PC-3 (cell line): ENCODE measurements at regions not wholly inside any gene's neighbourhood (a gene's known extent, or its start where the extent isn't known, plus 50 kb on each side); places are given as distances from the start of the nearest gene placed in this dataset.

Experiments
- ATAC-seq: fragments of 200-7000 bp; cut with Tn5 transposase; 2 replicates; pipeline ENCODE4 v1.9.1; 2020; ENCODE audit warnings: mild to moderate bottlenecking, moderate library complexity
- BruUV-seq: library from RNA; stranded (reverse); fragments of 400-500 nt; replicated peaks from 2 replicates; lab custom pipeline; 2021; lab: Mats Ljungman, UMichigan
- CTCF ChIA-PET: fragments of 300-600 bp; sonication (Branson Sonifier 250); formaldehyde crosslinking; loops from one replicate; lab custom pipeline; 2022; ENCODE audit warnings: antibody characterized with exemption; lab: Charles Lee
- POLR2A ChIA-PET: fragments of 300-600 bp; sonication (Branson Sonifier 250); formaldehyde crosslinking; loops from one replicate; lab custom pipeline; 2022; ENCODE audit warnings: antibody characterized with exemption; ENCODE audit not compliant: unreplicated experiment; lab: Charles Lee
- DNase-seq: peaks from one replicate; pipeline ENCODE4 v3.0.0-alpha.2; 2015
- H2AFZ ChIP-seq: fragments of 300-600 bp; sonication (generic); 2 replicates; pipeline ENCODE4 v1.6.0; 2016; ENCODE audit warnings: antibody characterized with exemption, low read length
- H3F3A ChIP-seq: fragments of 300-600 bp; sonication (generic); one replicate; pipeline ENCODE4 v1.6.0; 2017; ENCODE audit warnings: antibody characterized with exemption, low read length, control low read depth, mild to moderate bottlenecking; ENCODE audit not compliant: unreplicated experiment
- H3K27ac ChIP-seq: fragments of 300-600 bp; sonication (generic); 2 replicates; pipeline ENCODE4 v1.5.1; 2016; ENCODE audit warnings: mild to moderate bottlenecking, low read length
- H3K27me3 ChIP-seq: fragments of 300-600 bp; sonication (generic); 2 replicates; pipeline ENCODE4 v1.6.1; 2016; ENCODE audit warnings: low read length, mixed read lengths
- H3K36me3 ChIP-seq: fragments of 300-600 bp; sonication (generic); 2 replicates; pipeline ENCODE4 v1.6.1; 2016; ENCODE audit warnings: low read depth, mixed run types, low read length, mixed read lengths
- H3K4me1 ChIP-seq: fragments of 300-600 bp; sonication (generic); 2 replicates; pipeline ENCODE4 v1.5.1; 2016; ENCODE audit warnings: low read length; ENCODE audit not compliant: insufficient read depth
- H3K4me2 ChIP-seq: fragments of 300-600 bp; sonication (generic); 2 replicates; pipeline ENCODE4 v1.6.0; 2016; ENCODE audit warnings: low read length
- H3K4me3 ChIP-seq: fragments of 300-600 bp; sonication (generic); 2 replicates; pipeline ENCODE4 v1.5.1; 2016; ENCODE audit warnings: mild to moderate bottlenecking, low read length, mixed read lengths
- H3K79me2 ChIP-seq: fragments of 300-600 bp; sonication (generic); 2 replicates; pipeline ENCODE4 v1.6.1; 2017; ENCODE audit warnings: low read length, mixed read lengths
- H3K9ac ChIP-seq: fragments of 300-600 bp; sonication (generic); 2 replicates; pipeline ENCODE4 v1.6.0; 2016; ENCODE audit warnings: mild to moderate bottlenecking, low read length
- H3K9me2 ChIP-seq: fragments of 300-600 bp; sonication (generic); replicated peaks from 2 replicates; pipeline ENCODE4 v1.6.1; 2016; ENCODE audit warnings: mixed run types, low read length, mixed read lengths
- H3K9me3 ChIP-seq: fragments of 300-600 bp; sonication (generic); 2 replicates; pipeline ENCODE4 v1.6.1; 2016; ENCODE audit warnings: low read length, mixed read lengths
- H4K20me1 ChIP-seq: fragments of 300-600 bp; sonication (generic); 2 replicates; pipeline ENCODE4 v1.6.1; 2016; ENCODE audit warnings: low read length, mixed read lengths
- CTCF ChIP-seq: fragments of 300-600 bp; sonication (generic); conservative IDR thresholded peaks from 2 replicates; pipeline ENCODE4 v1.5.1; 2017; ENCODE audit warnings: antibody characterized with exemption, low read depth, mild to moderate bottlenecking, low read length
- EZH2 ChIP-seq: fragments of 300-600 bp; sonication (generic); IDR thresholded peaks from one replicate; pipeline ENCODE4 v1.6.1; 2017; ENCODE audit warnings: antibody characterized with exemption, mild to moderate bottlenecking, low read length; ENCODE audit not compliant: unreplicated experiment
- EZH2phosphoT487 ChIP-seq: fragments of 300-600 bp; sonication (generic); IDR thresholded peaks from 2 replicates; pipeline ENCODE4 v1.6.1; 2018; ENCODE audit warnings: mild to moderate bottlenecking, antibody characterized with exemption, low read length, borderline replicate concordance
- intact Hi-C: fragments of 100-400 bp; cut with micrococcal nuclease; formaldehyde crosslinking; loops from 2 replicates; pipeline ENCODE4 v1.9.0; 2023

- Histone ChIP-seq H3K27me3 (no peaks in the 10 kb centered on the region), H4K20me1 (no peaks in the 10 kb centered on the region), H2AFZ (no peak overlapping the region), H3K4me1 (peaks cover 12% of the 10 kb centered on the region), H3K79me2 (no peaks in the 10 kb centered on the region), H3F3A (no peaks in the 10 kb centered on the region), H3K4me2 (no peak overlapping the region), H3K9me2 (no peaks in the 10 kb centered on the region), H3K9ac (no peak overlapping the region), H3K9me3 (no peaks in the 10 kb centered on the region), H3K27ac (no peak overlapping the region), H3K4me3 (no peak overlapping the region), H3K36me3 (no peaks in the 10 kb centered on the region)
- ChIA-PET POLR2A (no interaction called here), CTCF (no interaction called here)
- ATAC-seq (no peak), DNase-seq (no peak)
- TF ChIP-seq CTCF (no peak), EZH2 (no peak), EZH2phosphoT487 (no peak)
- intact Hi-C loops, result loop anchor here (5.0 to 10.0 kb wide), 3 partner anchors 113 to 370 kb away; no protein-coding TSS in a partner anchor
- no TSS peak for BruUV-seq
Observed at GRCh38 chr4:128565054-128565453, 244.4 kb upstream of the JADE1 start.

- Histone ChIP-seq H3K4me1 (peaks cover 12% of the 10 kb centered on the region), H3K9me2 (no peaks in the 10 kb centered on the region), H3K9ac (no peak overlapping the region), H3F3A (no peaks in the 10 kb centered on the region), H2AFZ (no peak overlapping the region), H3K4me2 (no peak overlapping the region), H3K79me2 (no peaks in the 10 kb centered on the region), H3K4me3 (no peak overlapping the region), H4K20me1 (no peaks in the 10 kb centered on the region), H3K27me3 (no peaks in the 10 kb centered on the region), H3K27ac (no peak overlapping the region), H3K9me3 (no peaks in the 10 kb centered on the region), H3K36me3 (no peaks in the 10 kb centered on the region)
- POLR2A ChIA-PET, result no interaction called here
- BruUV-seq, result no TSS peak
- DNase-seq, result no peak
- intact Hi-C loops, result loop anchor here (10.0 kb wide), 1 partner anchor 369 kb away; no protein-coding TSS in a partner anchor
- CTCF ChIA-PET, result no interaction called here
- no peak for TF ChIP-seq CTCF
- TF ChIP-seq EZH2phosphoT487, result no peak
- no peak for TF ChIP-seq EZH2
- ATAC-seq, result no peak
Observed at GRCh38 chr4:128564081-128564630, 245.3 kb upstream of the JADE1 start.

- no peak overlapping the region for H3K4me3 ChIP-seq
- no peak overlapping the region for H3K4me2 ChIP-seq
- no peaks in the 10 kb centered on the region for H3K4me1 ChIP-seq
- TF ChIP-seq CTCF, result no peak
- TF ChIP-seq EZH2phosphoT487, result no peak
- no peak for TF ChIP-seq EZH2
- no peak overlapping the region for H2AFZ ChIP-seq
- no peaks in the 10 kb centered on the region for H3K9me2 ChIP-seq
- ATAC-seq (no peak), DNase-seq (no peak)
- no peaks in the 10 kb centered on the region for H3K79me2 ChIP-seq
- H3K27me3 ChIP-seq, result no peaks in the 10 kb centered on the region
- intact Hi-C loops, result loop anchor here (10.0 kb wide), 1 partner anchor 366 kb away; no protein-coding TSS in a partner anchor
- H3K9me3 ChIP-seq, result no peaks in the 10 kb centered on the region
- H3K9ac ChIP-seq, result no peak overlapping the region
- BruUV-seq, result no TSS peak
- no peaks in the 10 kb centered on the region for H4K20me1 ChIP-seq
- ChIA-PET CTCF (no interaction called here), POLR2A (no interaction called here)
- no peaks in the 10 kb centered on the region for H3F3A ChIP-seq
- H3K36me3 ChIP-seq, result no peaks in the 10 kb centered on the region
- H3K27ac ChIP-seq, result no peak overlapping the region
Observed at GRCh38 chr4:128560754-128561495, 248.6 kb upstream of the JADE1 start.
